B cell (primary cell): ENCODE measurements at regions not wholly inside any gene's neighbourhood (a gene's known extent, or its start where the extent isn't known, plus 50 kb on each side); places are given as distances from the start of the nearest gene placed in this dataset.

Experiments used
- ATAC-seq: fragments of 200-7000 bp; cut with Tn5 transposase; one replicate; pipeline ENCODE4 v1.10.0; 2021; ENCODE audit warnings: low read depth, mild to moderate bottlenecking, moderate number of reproducible peaks, moderate library complexity
- CTCF ChIA-PET: fragments of 350-600 bp; sonication (Branson Sonifier 250); formaldehyde crosslinking; loops from one replicate; lab custom pipeline; 2021; ENCODE audit warnings: antibody characterized with exemption, inconsistent platforms; lab: Charles Lee
- POLR2A ChIA-PET: fragments of 350-600 bp; sonication (Branson Sonifier 250); formaldehyde crosslinking; loops from one replicate; lab custom pipeline; 2021; ENCODE audit warnings: antibody characterized with exemption; lab: Charles Lee
- DNase-seq: peaks from one replicate; pipeline ENCODE4 v3.0.0; 2013
- H2AFZ ChIP-seq: 2 replicates; pipeline ENCODE4 v1.6.1; 2012; ENCODE audit warnings: mild to moderate bottlenecking, low read depth, low read length; ENCODE audit not compliant: insufficient read depth, poor library complexity, severe bottlenecking
- H3K27ac ChIP-seq, 2 donors: 1 replicate in 1 of 2; 2 replicates in 1 of 2; pipeline ENCODE4 v1.5.1; 2012 to 2013; ENCODE audit warnings: low read length in 2 of 2, mild to moderate bottlenecking in 2 of 2, moderate library complexity in 1 of 2
- H3K27me3 ChIP-seq, 4 experiments: fragments of 200-600 bp in 1 of 4; sonication (generic) in 1 of 4; replicated peaks in 1 of 4; 1 replicate in 2 of 4; 2 replicates in 2 of 4; pipeline versions ENCODE4 v1.6.1 to v1.7.0; 2013 to 2016; ENCODE audit warnings: low read length in 3 of 4, mild to moderate bottlenecking in 2 of 4, mixed read lengths in 1 of 4, moderate library complexity in 1 of 4; ENCODE audit not compliant: insufficient read depth in 4 of 4, control insufficient read depth in 3 of 4; ENCODE audit errors: control extremely low read depth in 1 of 4
- H3K36me3 ChIP-seq, 2 experiments: replicated peaks in 1 of 2; 1 replicate in 1 of 2; 2 replicates in 1 of 2; pipeline versions ENCODE4 v1.6.1 to v1.7.1; 2013; ENCODE audit warnings: low read length in 1 of 2; ENCODE audit not compliant: insufficient read depth in 2 of 2, control insufficient read depth in 1 of 2; ENCODE audit errors: control extremely low read depth in 1 of 2, extremely low read depth in 1 of 2
- H3K4me1 ChIP-seq, 2 donors: fragments of 200-600 bp in 1 of 2; sonication (generic) in 1 of 2; 1 replicate in 1 of 2; 2 replicates in 1 of 2; pipeline versions ENCODE4 v1.5.1 to v1.6.1; 2013 to 2017; ENCODE audit warnings: low read length in 2 of 2; ENCODE audit not compliant: control insufficient read depth in 2 of 2, insufficient read depth in 2 of 2
- H3K4me2 ChIP-seq: replicated peaks from 2 replicates; pipeline ENCODE3; 2012; ENCODE audit warnings: mild to moderate bottlenecking, low read depth, low read length; ENCODE audit not compliant: poor library complexity, severe bottlenecking
- H3K4me3 ChIP-seq, 5 experiments: fragments of 200-600 bp in 1 of 5; sonication (generic) in 1 of 5; 1 replicate in 3 of 5; 2 replicates in 2 of 5; pipeline versions ENCODE4 v1.5.1 to v1.7.0; 2011 to 2016; ENCODE audit warnings: low read length in 4 of 5, mild to moderate bottlenecking in 4 of 5, low read depth in 2 of 5, control low read depth in 1 of 5, moderate library complexity in 1 of 5; ENCODE audit not compliant: insufficient read depth in 1 of 5; ENCODE audit errors: control extremely low read depth in 1 of 5, extremely low read depth in 1 of 5
- H3K79me2 ChIP-seq: fragments of 200-600 bp; sonication (generic); one replicate; pipeline ENCODE4 v1.6.0; 2016; ENCODE audit warnings: low read length; ENCODE audit not compliant: control insufficient read depth, insufficient read depth
- H3K9ac ChIP-seq: fragments of 200-600 bp; sonication (generic); 2 replicates; pipeline ENCODE4 v1.6.1; 2017; ENCODE audit warnings: mild to moderate bottlenecking, low read length, moderate library complexity
- H3K9me3 ChIP-seq, 3 donors: one replicate each; pipeline versions ENCODE4 v1.6.1 to v1.7.1; 2013; ENCODE audit warnings: low read length in 2 of 3; ENCODE audit not compliant: control insufficient read depth in 2 of 3, insufficient read depth in 1 of 3; ENCODE audit errors: control extremely low read depth in 1 of 3
- H4K20me1 ChIP-seq: 2 replicates; pipeline ENCODE4 v1.6.0; 2012; ENCODE audit warnings: mild to moderate bottlenecking, low read length; ENCODE audit not compliant: insufficient read depth, control insufficient read depth, poor library complexity, severe bottlenecking
- H3K27ac Mint-ChIP-seq: one replicate; pipeline ENCODE4 v1.8.0; 2021; ENCODE audit warnings: mixed read lengths
- H3K27me3 Mint-ChIP-seq: one replicate; pipeline ENCODE4 v1.8.0; 2021; ENCODE audit warnings: mixed read lengths
- H3K4me1 Mint-ChIP-seq: one replicate; pipeline ENCODE4 v1.8.0; 2021; ENCODE audit warnings: mixed read lengths
- H3K4me3 Mint-ChIP-seq: one replicate; pipeline ENCODE4 v1.8.0; 2021; ENCODE audit warnings: mixed read lengths
- H3K9me3 Mint-ChIP-seq: one replicate; pipeline ENCODE4 v1.8.0; 2022; ENCODE audit warnings: mixed read lengths; ENCODE audit not compliant: insufficient read depth
- CTCF ChIP-seq: fragments of 200-600 bp; IDR thresholded peaks from one replicate; pipeline ENCODE4 v1.8.0; 2022; ENCODE audit warnings: antibody characterized with exemption, mild to moderate bottlenecking
- EZH2 ChIP-seq: IDR thresholded peaks from 2 replicates; pipeline ENCODE4 v1.6.1; 2012; ENCODE audit warnings: borderline replicate concordance, low read depth, mild to moderate bottlenecking, moderate library complexity, low read length; ENCODE audit not compliant: insufficient read depth, poor library complexity, severe bottlenecking
- WGBS: methylation state at CpG from one replicate; pipeline ENCODE4 v1.1.5; 2013; ENCODE audit warnings: missing lambda C conversion rate; ENCODE audit not compliant: insufficient coverage; 5-methylcytosine and 5-hydroxymethylcytosine counted together
- intact Hi-C: fragments of 100-400 bp; cut with micrococcal nuclease; formaldehyde crosslinking; loops from one replicate; pipeline ENCODE4 v1.10.0; 2022

- ATAC-seq = no peak
- DNase-seq = no peak
- Histone ChIP-seq H3K36me3 (no peaks in the 10 kb centered on the region), H3K9ac (peak overlapping the region; percentile 73), H3K27me3 (no peaks in the 10 kb centered on the region), H3K4me2 (peak overlapping the region; percentile 98), H3K79me2 (no peaks in the 10 kb centered on the region), H3K9me3 (peaks cover 0 to 5% (median 0%) of the 10 kb centered on the region in 3 donors), H3K4me3 (peak overlapping the region in 4 of 5 experiments; percentile 33 to 61 (median 52)), H2AFZ (peak overlapping the region; percentile 67), H4K20me1 (no peaks in the 10 kb centered on the region), H3K27ac (peak overlapping the region in 1 of 2 donors; percentile 87), H3K4me1 (peaks cover 19 to 23% of the 10 kb centered on the region in 2 donors)
- Mint-ChIP-seq H3K27ac (peak overlapping the region; percentile 89), H3K27me3 (no peaks in the 10 kb centered on the region), H3K4me3 (peak overlapping the region; percentile 88), H3K4me1 (peaks cover 20% of the 10 kb centered on the region), H3K9me3 (no peaks in the 10 kb centered on the region)
- TF ChIP-seq CTCF = no peak
- TF ChIP-seq EZH2 = no peak
- WGBS = 51% methylated on average over 12 of the region's 14 CpGs
- ChIA-PET POLR2A (interaction anchor here (0.6 to 2.4 kb wide), 3 partner anchors 92 to 286 kb away, joined by 3 to 11 read pairs (median 4); partner anchors contain the start of gene INSIG1), CTCF (interaction anchor here (1.0 to 2.7 kb wide), 6 partner anchors 15 to 277 kb away, joined by 4 to 12 read pairs (median 8); partner anchors contain the start of gene INSIG1)
- intact Hi-C loops = loop anchor here (1.0 to 5.0 kb wide), 2 partner anchors 92 to 517 kb away; partner anchors contain the start of gene INSIG1
Observed at GRCh38 chr7:155204744-155205367, 92.8 kb upstream of the INSIG1 start.
